SJCRH30 (cell line): ENCODE measurements at regions not wholly inside any gene's neighbourhood (a gene's known extent, or its start where the extent isn't known, plus 50 kb on each side); places are given as distances from the start of the nearest gene placed in this dataset.
A peak's percentile ranks its signal among the peaks of the same experiment; 100 is the strongest.

Experiments
- DNase-seq, 2 experiments: peaks; one replicate each; pipeline ENCODE4 v3.0.0-alpha.2; 2015 to 2020
- H3K27ac ChIP-seq: fragments of 250-450 bp; sonication (Bioruptor Pico); 2 replicates; pipeline ENCODE4 v1.5.1; 2020; ENCODE audit warnings: mild to moderate bottlenecking, moderate library complexity
- H3K27me3 ChIP-seq: fragments of 250-450 bp; sonication (Bioruptor Pico); 2 replicates; pipeline ENCODE4 v1.5.1; 2020; ENCODE audit warnings: mild to moderate bottlenecking, moderate library complexity
- H3K36me3 ChIP-seq: fragments of 250-450 bp; sonication (Bioruptor Pico); 2 replicates; pipeline ENCODE4 v1.5.1; 2020; ENCODE audit warnings: mild to moderate bottlenecking, moderate library complexity
- H3K4me1 ChIP-seq: fragments of 250-450 bp; sonication (Bioruptor Pico); 2 replicates; pipeline ENCODE4 v1.5.1; 2020; ENCODE audit warnings: mild to moderate bottlenecking, moderate library complexity
- H3K4me3 ChIP-seq: fragments of 250-450 bp; sonication (Bioruptor Pico); 2 replicates; pipeline ENCODE4 v1.5.1; 2020; ENCODE audit warnings: mild to moderate bottlenecking, moderate library complexity
- H3K9me3 ChIP-seq: fragments of 250-450 bp; sonication (Bioruptor Pico); replicated peaks from 2 replicates; pipeline ENCODE4 v1.5.1; 2020; ENCODE audit warnings: mild to moderate bottlenecking, moderate library complexity

GRCh38 chr10:128417826-128418225 lies 291.6 kb upstream of the MKI67 start:
- Histone ChIP-seq H3K9me3 (no peaks in the 10 kb centered on the region), H3K4me3 (no peak overlapping the region), H3K27me3 (no peaks in the 10 kb centered on the region)

GRCh38 chr10:128418819-128419218 lies 292.6 kb upstream of the MKI67 start:
- no peak overlapping the region for H3K27ac ChIP-seq
- no peaks in the 10 kb centered on the region for H3K36me3 ChIP-seq
- H3K4me1 ChIP-seq, result no peaks in the 10 kb centered on the region
- no peaks in the 10 kb centered on the region for H3K27me3 ChIP-seq
- H3K4me3 ChIP-seq, result no peak overlapping the region
- H3K9me3 ChIP-seq, result no peaks in the 10 kb centered on the region
- no peak for DNase-seq

More at GRCh38 chr10:128417826-128418225, 291.6 kb upstream of the MKI67 start:
- Histone ChIP-seq H3K36me3 (no peaks in the 10 kb centered on the region), H3K4me1 (no peaks in the 10 kb centered on the region), H3K27ac (no peak overlapping the region)
- no peak for DNase-seq

- H3K9me3 ChIP-seq, result no peaks in the 10 kb centered on the region
- no peaks in the 10 kb centered on the region for H3K4me1 ChIP-seq
- H3K27me3 ChIP-seq, result no peaks in the 10 kb centered on the region
- no peak for DNase-seq
- no peak overlapping the region for H3K4me3 ChIP-seq
- H3K27ac ChIP-seq, result no peak overlapping the region
- H3K36me3 ChIP-seq, result no peaks in the 10 kb centered on the region
These were observed 293.3 kb upstream of the MKI67 start for GRCh38 chr10:128419466-128420019.

- Histone ChIP-seq H3K36me3 (no peaks in the 10 kb centered on the region), H3K27me3 (no peaks in the 10 kb centered on the region), H3K9me3 (no peaks in the 10 kb centered on the region), H3K4me3 (no peak overlapping the region), H3K4me1 (no peaks in the 10 kb centered on the region), H3K27ac (no peak overlapping the region)
- no peak for DNase-seq
These were observed 294.4 kb upstream of the MKI67 start for GRCh38 chr10:128420623-128421022.

- H3K4me1 ChIP-seq, result no peaks in the 10 kb centered on the region
- H3K9me3 ChIP-seq, result no peaks in the 10 kb centered on the region
- no peaks in the 10 kb centered on the region for H3K36me3 ChIP-seq
- DNase-seq, result peak in 1 of 2 experiments; percentile 1
- H3K27ac ChIP-seq, result no peak overlapping the region
- no peak overlapping the region for H3K4me3 ChIP-seq
- no peaks in the 10 kb centered on the region for H3K27me3 ChIP-seq
These were observed 295.3 kb upstream of the MKI67 start for GRCh38 chr10:128421371-128422160.

GRCh38 chr10:128422190-128422589 lies 296.0 kb upstream of the MKI67 start:
- no peak overlapping the region for H3K27ac ChIP-seq
- no peak overlapping the region for H3K4me3 ChIP-seq
- no peak for DNase-seq

GRCh38 chr10:128422999-128423398 lies 296.8 kb upstream of the MKI67 start:
- H3K27ac ChIP-seq, result no peak overlapping the region
- H3K9me3 ChIP-seq, result no peaks in the 10 kb centered on the region
- no peaks in the 10 kb centered on the region for H3K27me3 ChIP-seq
- no peak overlapping the region for H3K4me3 ChIP-seq
- DNase-seq, result no peak
- no peaks in the 10 kb centered on the region for H3K4me1 ChIP-seq
- H3K36me3 ChIP-seq, result no peaks in the 10 kb centered on the region

More at GRCh38 chr10:128422190-128422589, 296.0 kb upstream of the MKI67 start:
- H3K4me1 ChIP-seq, result no peaks in the 10 kb centered on the region
- no peaks in the 10 kb centered on the region for H3K27me3 ChIP-seq
- H3K9me3 ChIP-seq, result no peaks in the 10 kb centered on the region
- H3K36me3 ChIP-seq, result no peaks in the 10 kb centered on the region

GRCh38 chr10:128429321-128429720 lies 303.1 kb upstream of the MKI67 start:
- no peak overlapping the region for H3K4me3 ChIP-seq
- H3K27ac ChIP-seq, result no peak overlapping the region
- no peaks in the 10 kb centered on the region for H3K9me3 ChIP-seq
- no peaks in the 10 kb centered on the region for H3K36me3 ChIP-seq
- no peaks in the 10 kb centered on the region for H3K27me3 ChIP-seq
- H3K4me1 ChIP-seq, result no peaks in the 10 kb centered on the region
- DNase-seq, result no peak

- DNase-seq, result no peak
- no peaks in the 10 kb centered on the region for H3K36me3 ChIP-seq
- no peak overlapping the region for H3K27ac ChIP-seq
- no peaks in the 10 kb centered on the region for H3K4me1 ChIP-seq
- no peaks in the 10 kb centered on the region for H3K9me3 ChIP-seq
- no peak overlapping the region for H3K4me3 ChIP-seq
- no peaks in the 10 kb centered on the region for H3K27me3 ChIP-seq
These were observed 303.8 kb upstream of the MKI67 start for GRCh38 chr10:128429835-128430513.

- Histone ChIP-seq H3K36me3 (no peaks in the 10 kb centered on the region), H3K27ac (no peak overlapping the region), H3K9me3 (no peaks in the 10 kb centered on the region), H3K4me3 (no peak overlapping the region), H3K27me3 (no peaks in the 10 kb centered on the region), H3K4me1 (no peaks in the 10 kb centered on the region)
- DNase-seq, result no peak
These were observed 304.9 kb upstream of the MKI67 start for GRCh38 chr10:128431083-128431482.

GRCh38 chr10:128431506-128431905 lies 305.3 kb upstream of the MKI67 start:
- no peak overlapping the region for H3K27ac ChIP-seq
- H3K4me3 ChIP-seq, result no peak overlapping the region
- H3K27me3 ChIP-seq, result no peaks in the 10 kb centered on the region
- H3K4me1 ChIP-seq, result no peaks in the 10 kb centered on the region
- H3K36me3 ChIP-seq, result no peaks in the 10 kb centered on the region
- H3K9me3 ChIP-seq, result no peaks in the 10 kb centered on the region
- no peak for DNase-seq

GRCh38 chr10:128432011-128432410 lies 305.8 kb upstream of the MKI67 start:
- H3K36me3 ChIP-seq, result no peaks in the 10 kb centered on the region
- no peaks in the 10 kb centered on the region for H3K9me3 ChIP-seq
- no peaks in the 10 kb centered on the region for H3K27me3 ChIP-seq
- H3K4me3 ChIP-seq, result no peak overlapping the region
- no peak overlapping the region for H3K27ac ChIP-seq
- no peak for DNase-seq
- H3K4me1 ChIP-seq, result no peaks in the 10 kb centered on the region

GRCh38 chr10:128432423-128432822 lies 306.2 kb upstream of the MKI67 start:
- H3K27ac ChIP-seq, result no peak overlapping the region
- H3K9me3 ChIP-seq, result no peaks in the 10 kb centered on the region
- H3K4me3 ChIP-seq, result no peak overlapping the region
- no peaks in the 10 kb centered on the region for H3K4me1 ChIP-seq
- H3K36me3 ChIP-seq, result no peaks in the 10 kb centered on the region
- no peaks in the 10 kb centered on the region for H3K27me3 ChIP-seq
- no peak for DNase-seq

- no peak overlapping the region for H3K27ac ChIP-seq
- no peaks in the 10 kb centered on the region for H3K36me3 ChIP-seq
- DNase-seq, result no peak
- H3K4me3 ChIP-seq, result no peak overlapping the region
- no peaks in the 10 kb centered on the region for H3K9me3 ChIP-seq
- no peaks in the 10 kb centered on the region for H3K27me3 ChIP-seq
- H3K4me1 ChIP-seq, result no peaks in the 10 kb centered on the region
These were observed 309.6 kb upstream of the MKI67 start for GRCh38 chr10:128435811-128436210.

- no peaks in the 10 kb centered on the region for H3K27me3 ChIP-seq
- no peaks in the 10 kb centered on the region for H3K9me3 ChIP-seq
- no peak overlapping the region for H3K4me3 ChIP-seq
- no peaks in the 10 kb centered on the region for H3K4me1 ChIP-seq
- DNase-seq, result no peak
- no peak overlapping the region for H3K27ac ChIP-seq
- no peaks in the 10 kb centered on the region for H3K36me3 ChIP-seq
These were observed 311.6 kb upstream of the MKI67 start for GRCh38 chr10:128437786-128438345.
